ENCODE measurements at regions not wholly inside any gene's neighbourhood (a gene's known extent, or its start where the extent isn't known, plus 50 kb on each side); places are given as distances from the start of the nearest gene placed in this dataset.

DNA sequence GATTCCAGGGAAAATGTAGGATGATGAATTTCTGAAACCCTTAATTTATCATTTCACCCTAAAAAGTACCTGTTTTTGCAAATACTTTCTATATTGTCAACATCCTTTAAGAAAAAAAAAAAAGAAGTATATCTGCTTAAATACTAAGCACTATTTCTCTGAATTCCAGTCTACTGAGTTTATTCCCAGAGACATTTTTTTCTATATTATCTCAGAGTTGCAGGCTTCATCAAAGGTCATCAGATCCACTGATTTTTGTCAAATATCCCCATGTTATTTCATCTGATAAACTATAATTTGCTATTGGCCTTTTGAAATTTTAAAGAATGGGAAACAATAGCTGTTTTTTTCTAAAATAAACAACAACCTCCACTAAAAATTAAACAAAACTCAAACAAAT lies 357.6 kb upstream of the ID4 start:
- H3K4me3 ChIP-seq, result no peak overlapping the region
- intact Hi-C loops (cut with DNase I), result no loop called here
- no peaks in the 10 kb centered on the region for H3K9me3 ChIP-seq
- no peaks in the 10 kb centered on the region for H3K4me1 ChIP-seq
- no peak for DNase-seq
- H3K27me3 ChIP-seq, result no peaks in the 10 kb centered on the region
- no peak overlapping the region for H3K27ac ChIP-seq
- TF ChIP-seq, protein P1, sequence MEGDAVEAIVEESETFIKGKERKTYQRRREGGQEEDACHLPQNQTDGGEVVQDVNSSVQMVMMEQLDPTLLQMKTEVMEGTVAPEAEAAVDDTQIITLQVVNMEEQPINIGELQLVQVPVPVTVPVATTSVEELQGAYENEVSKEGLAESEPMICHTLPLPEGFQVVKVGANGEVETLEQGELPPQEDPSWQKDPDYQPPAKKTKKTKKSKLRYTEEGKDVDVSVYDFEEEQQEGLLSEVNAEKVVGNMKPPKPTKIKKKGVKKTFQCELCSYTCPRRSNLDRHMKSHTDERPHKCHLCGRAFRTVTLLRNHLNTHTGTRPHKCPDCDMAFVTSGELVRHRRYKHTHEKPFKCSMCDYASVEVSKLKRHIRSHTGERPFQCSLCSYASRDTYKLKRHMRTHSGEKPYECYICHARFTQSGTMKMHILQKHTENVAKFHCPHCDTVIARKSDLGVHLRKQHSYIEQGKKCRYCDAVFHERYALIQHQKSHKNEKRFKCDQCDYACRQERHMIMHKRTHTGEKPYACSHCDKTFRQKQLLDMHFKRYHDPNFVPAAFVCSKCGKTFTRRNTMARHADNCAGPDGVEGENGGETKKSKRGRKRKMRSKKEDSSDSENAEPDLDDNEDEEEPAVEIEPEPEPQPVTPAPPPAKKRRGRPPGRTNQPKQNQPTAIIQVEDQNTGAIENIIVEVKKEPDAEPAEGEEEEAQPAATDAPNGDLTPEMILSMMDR (IDR thresholded peaks at IDR 0.05), result no peak
- no peaks in the 10 kb centered on the region for H3K36me3 ChIP-seq
- no peak overlapping the region for H3K9ac ChIP-seq (ENCODE audit: low read depth in 2 of 2, low read length in 2 of 2)

DNA sequence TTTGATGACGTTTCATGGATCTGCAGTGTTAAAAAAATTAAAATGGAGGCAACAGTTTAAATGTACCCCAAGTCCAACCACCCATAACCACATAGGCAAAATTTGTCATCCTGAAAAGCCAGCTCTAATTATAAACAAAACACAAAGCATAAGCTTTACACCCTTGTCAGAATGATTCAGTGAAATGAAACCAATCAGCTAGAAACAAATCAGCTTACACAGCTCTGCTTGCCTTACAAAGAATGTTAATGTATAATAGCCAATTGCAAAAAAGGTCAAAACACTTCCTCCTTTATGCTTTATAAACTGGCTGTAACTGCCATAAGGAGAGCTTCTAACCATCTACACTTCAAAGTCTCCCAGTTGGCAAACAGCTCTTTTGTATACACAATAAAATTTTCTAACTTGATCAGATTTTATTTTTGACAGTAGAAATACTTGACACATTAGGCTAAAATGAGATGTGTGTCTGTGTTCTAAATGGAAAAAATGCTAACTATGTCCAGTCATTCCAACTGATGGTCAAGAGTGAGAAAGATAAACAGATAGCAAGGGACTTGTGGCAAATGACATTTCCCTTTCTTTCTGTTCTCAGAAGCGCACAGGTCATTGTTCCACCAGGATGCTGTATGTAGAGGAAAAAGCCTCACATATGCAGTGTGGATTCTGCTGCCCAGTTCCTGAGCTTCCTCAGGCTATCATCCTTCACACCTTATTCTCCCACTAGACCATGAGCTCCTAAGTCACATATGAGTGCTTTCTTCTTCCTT lies 344.3 kb upstream of the ID4 start:
- TF ChIP-seq, protein P1 (IDR thresholded peaks at IDR 0.05), result no peak
- no peaks in the 10 kb centered on the region for H3K27me3 ChIP-seq
- H3K4me3 ChIP-seq, result no peak overlapping the region
- no peak overlapping the region for H3K27ac ChIP-seq
- intact Hi-C loops (cut with DNase I), result no loop called here
- no peak for DNase-seq
- no peaks in the 10 kb centered on the region for H3K9me3 ChIP-seq
- no peaks in the 10 kb centered on the region for H3K36me3 ChIP-seq
- no peaks in the 10 kb centered on the region for H3K4me1 ChIP-seq
- H3K9ac ChIP-seq (ENCODE audit: low read depth in 2 of 2, low read length in 2 of 2), result no peak overlapping the region

DNA sequence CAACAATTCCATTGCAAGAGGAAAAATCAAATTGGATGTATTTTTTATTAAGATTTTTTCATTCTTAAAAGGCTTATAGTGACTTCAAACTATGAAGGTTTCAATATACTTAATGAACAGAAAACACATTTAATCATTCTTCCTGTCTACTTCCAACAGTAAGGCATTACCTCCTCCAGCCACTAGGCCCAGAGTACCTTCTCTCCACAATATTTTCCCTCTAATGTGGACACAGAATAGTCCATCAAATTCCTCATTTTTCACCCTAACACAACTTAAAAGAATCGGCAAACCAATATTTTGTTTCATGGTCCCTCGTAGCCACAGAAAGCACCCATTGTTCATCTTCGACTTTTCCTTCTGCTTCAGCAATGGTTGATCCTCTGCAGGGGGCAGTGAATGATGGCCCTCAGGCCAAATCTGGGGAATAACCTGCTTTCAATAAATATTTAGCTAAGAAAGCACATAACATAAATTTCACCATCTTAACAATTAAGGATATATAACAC lies 335.4 kb upstream of the ID4 start:
- H3K4me3 ChIP-seq, result no peak overlapping the region
- no peaks in the 10 kb centered on the region for H3K27me3 ChIP-seq
- H3K27ac ChIP-seq, result no peak overlapping the region
- no peaks in the 10 kb centered on the region for H3K9me3 ChIP-seq
- H3K36me3 ChIP-seq, result no peaks in the 10 kb centered on the region
- H3K4me1 ChIP-seq, result no peaks in the 10 kb centered on the region
- intact Hi-C loops (cut with DNase I), result no loop called here
- TF ChIP-seq, protein P1 (IDR thresholded peaks at IDR 0.05), result no peak
- no peak overlapping the region for H3K9ac ChIP-seq (ENCODE audit: low read depth in 2 of 2, low read length in 2 of 2)
- DNase-seq, result no peak

DNA sequence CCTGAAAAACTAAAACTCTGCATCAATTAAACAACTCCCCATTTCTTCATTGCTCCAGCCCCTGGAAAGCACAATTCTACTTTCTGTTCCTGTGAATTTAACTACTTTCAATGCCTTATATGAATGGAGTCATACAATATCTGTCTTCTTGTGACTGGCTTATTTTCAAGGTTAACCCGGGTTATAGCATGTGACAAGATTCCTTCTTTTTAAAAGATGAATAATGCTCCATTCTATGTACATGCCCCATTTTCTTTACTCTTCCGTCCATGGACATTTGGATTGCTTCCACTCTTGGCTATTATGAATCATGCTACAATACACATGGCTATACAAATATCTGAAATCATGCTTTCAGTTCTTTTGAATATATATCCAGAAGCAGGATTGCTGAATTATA lies 334.9 kb upstream of the ID4 start:
- H3K27me3 ChIP-seq, result no peaks in the 10 kb centered on the region
- intact Hi-C loops (cut with DNase I), result no loop called here
- no peak for DNase-seq

DNA sequence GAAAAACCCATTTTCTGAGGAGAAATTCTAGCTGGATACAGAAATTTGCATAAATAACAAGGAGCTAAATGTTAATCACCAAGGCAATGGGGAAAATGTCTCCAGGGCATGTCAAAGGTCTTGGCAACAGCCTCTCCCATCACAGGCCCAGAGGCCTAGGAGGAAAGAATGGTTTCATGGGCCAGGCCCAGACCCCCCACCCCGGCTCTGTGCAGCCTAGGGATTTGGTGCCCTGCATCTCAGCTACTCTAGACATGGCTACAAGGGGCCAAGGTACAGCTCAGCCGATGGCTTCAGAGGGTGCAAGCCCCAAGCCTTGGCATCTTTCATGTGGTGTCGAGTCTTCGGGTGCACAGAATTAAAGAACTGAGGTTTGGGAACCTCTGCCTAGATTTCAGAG lies 321.2 kb upstream of the ID4 start:
- no peak for DNase-seq
- no peak overlapping the region for H3K9ac ChIP-seq (ENCODE audit: low read depth in 2 of 2, low read length in 2 of 2)
- TF ChIP-seq, protein P1 (IDR thresholded peaks at IDR 0.05), result no peak
- intact Hi-C loops (cut with DNase I), result no loop called here
- H3K9me3 ChIP-seq, result no peaks in the 10 kb centered on the region
- H3K27ac ChIP-seq, result no peak overlapping the region
- H3K4me1 ChIP-seq, result no peaks in the 10 kb centered on the region
- no peak overlapping the region for H3K4me3 ChIP-seq
- no peaks in the 10 kb centered on the region for H3K27me3 ChIP-seq
- no peaks in the 10 kb centered on the region for H3K36me3 ChIP-seq

More for the DNA sequence above, 334.9 kb upstream of the ID4 start:
- no peak overlapping the region for H3K9ac ChIP-seq (ENCODE audit: low read depth in 2 of 2, low read length in 2 of 2)
- no peaks in the 10 kb centered on the region for H3K36me3 ChIP-seq
- H3K4me3 ChIP-seq, result no peak overlapping the region
- TF ChIP-seq, protein P1 (IDR thresholded peaks at IDR 0.05), result no peak
- no peak overlapping the region for H3K27ac ChIP-seq
- H3K9me3 ChIP-seq, result no peaks in the 10 kb centered on the region
- H3K4me1 ChIP-seq, result no peaks in the 10 kb centered on the region
